H9 (cell line): ENCODE measurements at regions not wholly inside any gene's neighbourhood (a gene's known extent, or its start where the extent isn't known, plus 50 kb on each side); places are given as distances from the start of the nearest gene placed in this dataset.

Experiments
- DNase-seq: peaks from one replicate; pipeline ENCODE4 v3.0.0-alpha.2; 2017
- H2AFZ ChIP-seq: one replicate; pipeline ENCODE4 v1.6.1; 2013; ENCODE audit warnings: mild to moderate bottlenecking, low read length, control low read depth, moderate library complexity
- H2AK5ac ChIP-seq: 2 replicates; pipeline ENCODE4 v1.6.1; 2013; ENCODE audit warnings: low read length, control low read depth, mixed read lengths; ENCODE audit not compliant: insufficient read length
- H2BK120ac ChIP-seq: one replicate; pipeline ENCODE4 v1.6.1; 2013; ENCODE audit warnings: low read depth, mild to moderate bottlenecking, low read length, control low read depth, inconsistent platforms; ENCODE audit not compliant: poor library complexity, severe bottlenecking
- H2BK12ac ChIP-seq: 2 replicates; pipeline ENCODE4 v1.6.1; 2013; ENCODE audit warnings: low read length, control low read depth, mixed read lengths, low read depth; ENCODE audit not compliant: insufficient read length
- H2BK15ac ChIP-seq: 2 replicates; pipeline ENCODE4 v1.6.1; 2013; ENCODE audit warnings: low read depth, low read length, control low read depth
- H2BK20ac ChIP-seq: one replicate; pipeline ENCODE4 v1.6.1; 2013; ENCODE audit warnings: low read depth, mild to moderate bottlenecking, low read length, control low read depth, inconsistent platforms; ENCODE audit not compliant: poor library complexity, severe bottlenecking
- H2BK5ac ChIP-seq: 2 replicates; pipeline ENCODE4 v1.6.1; 2013; ENCODE audit warnings: low read length, control low read depth, mixed read lengths; ENCODE audit not compliant: insufficient read length
- H3K14ac ChIP-seq: 2 replicates; pipeline ENCODE4 v1.6.1; 2013; ENCODE audit warnings: low read length, control low read depth; ENCODE audit not compliant: insufficient read depth
- H3K18ac ChIP-seq: 2 replicates; pipeline ENCODE4 v1.6.1; 2013; ENCODE audit warnings: low read depth, mild to moderate bottlenecking, mixed read lengths, low read length, control low read depth; ENCODE audit not compliant: insufficient read length
- H3K23ac ChIP-seq: 2 replicates; pipeline ENCODE4 v1.6.1; 2013; ENCODE audit warnings: low read length, control low read depth, mixed read lengths, low read depth; ENCODE audit not compliant: insufficient read length
- H3K23me2 ChIP-seq: 2 replicates; pipeline ENCODE4 v1.6.1; 2013; ENCODE audit warnings: low read depth, mild to moderate bottlenecking, mixed read lengths, low read length, control low read depth; ENCODE audit not compliant: insufficient read length, poor library complexity, severe bottlenecking
- H3K27ac ChIP-seq: 2 replicates; pipeline ENCODE4 v1.5.1; 2013; ENCODE audit warnings: low read length, control low read depth, mixed read lengths, low read depth; ENCODE audit not compliant: insufficient read length
- H3K27me3 ChIP-seq: 2 replicates; pipeline ENCODE4 v1.6.1; 2013; ENCODE audit warnings: low read length, control low read depth, inconsistent platforms; ENCODE audit not compliant: insufficient read depth
- H3K4ac ChIP-seq: 2 replicates; pipeline ENCODE4 v1.6.1; 2013; ENCODE audit warnings: low read depth, mild to moderate bottlenecking, control low read depth, inconsistent platforms, low read length, moderate library complexity
- H3K4me1 ChIP-seq: 2 replicates; pipeline ENCODE4 v1.6.1; 2013; ENCODE audit warnings: low read length, control low read depth, inconsistent platforms; ENCODE audit not compliant: insufficient read depth
- H3K4me2 ChIP-seq: 2 replicates; pipeline ENCODE4 v1.6.1; 2013; ENCODE audit warnings: low read length, control low read depth, mixed read lengths; ENCODE audit not compliant: insufficient read length, insufficient read depth
- H3K56ac ChIP-seq: 2 replicates; pipeline ENCODE4 v1.6.1; 2013; ENCODE audit warnings: low read depth, mild to moderate bottlenecking, mixed read lengths, low read length, control low read depth; ENCODE audit not compliant: insufficient read length
- H3K79me1 ChIP-seq: 2 replicates; pipeline ENCODE4 v1.6.1; 2013; ENCODE audit warnings: low read depth, mild to moderate bottlenecking, moderate library complexity, low read length, control low read depth, inconsistent platforms; ENCODE audit not compliant: insufficient read depth, poor library complexity, severe bottlenecking
- H3K79me2 ChIP-seq: 2 replicates; pipeline ENCODE4 v1.6.1; 2013; ENCODE audit warnings: low read length, control low read depth, inconsistent platforms; ENCODE audit not compliant: insufficient read depth
- H3K9ac ChIP-seq: 2 replicates; pipeline ENCODE4 v1.6.1; 2013; ENCODE audit warnings: low read length, control low read depth, mixed read lengths; ENCODE audit not compliant: insufficient read length; ENCODE audit errors: extremely low read depth
- H3K9me3 ChIP-seq: one replicate; pipeline ENCODE4 v1.6.1; 2013; ENCODE audit warnings: low read depth, low read length, inconsistent platforms; ENCODE audit not compliant: control insufficient read depth
- H3T11ph ChIP-seq: one replicate; pipeline ENCODE4 v1.6.1; 2013; ENCODE audit warnings: mild to moderate bottlenecking, low read length, control low read depth, inconsistent platforms
- H4K20me1 ChIP-seq: one replicate; pipeline ENCODE4 v1.6.1; 2013; ENCODE audit not compliant: control insufficient read depth, insufficient read length, insufficient read depth
- H4K5ac ChIP-seq: 2 replicates; pipeline ENCODE4 v1.6.1; 2013; ENCODE audit warnings: low read depth, mild to moderate bottlenecking, mixed read lengths, low read length, control low read depth; ENCODE audit not compliant: insufficient read length
- H4K8ac ChIP-seq: replicated peaks from 2 replicates; pipeline ENCODE4 v1.6.1; 2013; ENCODE audit warnings: low read length, control low read depth, mixed read lengths, low read depth; ENCODE audit not compliant: insufficient read length
- H4K91ac ChIP-seq: 2 replicates; pipeline ENCODE4 v1.6.1; 2013; ENCODE audit warnings: low read depth, mild to moderate bottlenecking, moderate library complexity, mixed read lengths, low read length, control low read depth; ENCODE audit not compliant: insufficient read length
- H3K27ac Mint-ChIP-seq, 3 experiments: 2 replicates in 2 of 3; 3 replicates in 1 of 3; pipeline ENCODE4 v1.8.0; 2020 to 2021; ENCODE audit warnings: mixed read lengths in 3 of 3, mild to moderate bottlenecking in 1 of 3, moderate library complexity in 1 of 3
- H3K27me3 Mint-ChIP-seq: 2 replicates; pipeline ENCODE4 v1.8.0; 2021; ENCODE audit warnings: low read depth, mild to moderate bottlenecking, moderate library complexity, mixed read lengths
- H3K36me3 Mint-ChIP-seq, 3 experiments: 2 replicates in 2 of 3; 3 replicates in 1 of 3; pipeline ENCODE4 v1.8.0; 2020 to 2021; ENCODE audit warnings: low read depth in 3 of 3, mixed read lengths in 3 of 3; ENCODE audit not compliant: insufficient read depth in 1 of 3
- H3K4me1 Mint-ChIP-seq, 2 experiments: 2 replicates each; pipeline ENCODE4 v1.8.0; 2020; ENCODE audit warnings: mixed read lengths in 2 of 2
- H3K4me3 Mint-ChIP-seq, 2 experiments: 2 replicates in 1 of 2; 3 replicates in 1 of 2; pipeline ENCODE4 v1.8.0; 2020 to 2021; ENCODE audit warnings: mild to moderate bottlenecking in 2 of 2, mixed read lengths in 2 of 2, moderate library complexity in 1 of 2
- H3K9me3 Mint-ChIP-seq, 2 experiments: 2 replicates in 1 of 2; 3 replicates in 1 of 2; pipeline ENCODE4 v1.8.0; 2020; ENCODE audit warnings: mild to moderate bottlenecking in 2 of 2, mixed read lengths in 2 of 2, moderate library complexity in 1 of 2
- TF ChIP-seq, protein P1 (sequence below): fragments of 200-600 bp; sonication (generic); conservative IDR thresholded peaks from 3 replicates; pipeline ENCODE4 v1.8.0; 2021; ENCODE audit warnings: antibody characterized with exemption, mild to moderate bottlenecking

DNA sequence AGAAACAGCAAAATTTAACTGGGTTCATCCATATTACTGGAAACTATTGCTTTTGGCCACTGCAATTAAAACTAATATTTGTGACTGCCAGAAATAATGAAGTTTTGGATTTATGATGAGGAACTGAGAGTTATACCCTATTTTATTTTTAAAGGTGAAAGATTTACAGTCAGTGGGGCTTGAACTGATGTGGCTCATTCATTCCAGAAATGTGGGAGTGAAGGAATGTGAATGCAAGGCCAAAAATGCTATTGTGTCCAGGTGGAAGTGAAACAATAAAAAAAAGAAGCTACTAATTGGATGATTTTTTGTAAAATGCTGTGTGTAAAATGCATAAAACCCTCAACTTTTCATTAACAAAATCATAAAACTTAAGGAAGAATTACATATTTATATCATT, 491.9 kb downstream of the COL12A1 start:
- no peaks in the 10 kb centered on the region for H3K23me2 ChIP-seq
- H2BK120ac ChIP-seq = no peak overlapping the region
- no peak overlapping the region for H2AK5ac ChIP-seq
- Mint-ChIP-seq H3K36me3 (no peaks in the 10 kb centered on the region), H3K9me3 (no peaks in the 10 kb centered on the region; a peak in 1 of 5 replicates), H3K4me3 (no peak overlapping the region), H3K4me1 (no peaks in the 10 kb centered on the region), H3K27ac (no peak overlapping the region), H3K27me3 (no peaks in the 10 kb centered on the region)
- H3K18ac ChIP-seq = no peak overlapping the region
- H3K4me1 ChIP-seq = no peaks in the 10 kb centered on the region
- no peak overlapping the region for H3K9ac ChIP-seq
- H2AFZ ChIP-seq = no peak overlapping the region
- no peaks in the 10 kb centered on the region for H3K79me2 ChIP-seq
- no peak overlapping the region for H4K91ac ChIP-seq
- no peaks in the 10 kb centered on the region for H3K9me3 ChIP-seq
- no peak overlapping the region for H3K4me2 ChIP-seq
- H2BK5ac ChIP-seq = no peak overlapping the region
- TF ChIP-seq, protein P1, sequence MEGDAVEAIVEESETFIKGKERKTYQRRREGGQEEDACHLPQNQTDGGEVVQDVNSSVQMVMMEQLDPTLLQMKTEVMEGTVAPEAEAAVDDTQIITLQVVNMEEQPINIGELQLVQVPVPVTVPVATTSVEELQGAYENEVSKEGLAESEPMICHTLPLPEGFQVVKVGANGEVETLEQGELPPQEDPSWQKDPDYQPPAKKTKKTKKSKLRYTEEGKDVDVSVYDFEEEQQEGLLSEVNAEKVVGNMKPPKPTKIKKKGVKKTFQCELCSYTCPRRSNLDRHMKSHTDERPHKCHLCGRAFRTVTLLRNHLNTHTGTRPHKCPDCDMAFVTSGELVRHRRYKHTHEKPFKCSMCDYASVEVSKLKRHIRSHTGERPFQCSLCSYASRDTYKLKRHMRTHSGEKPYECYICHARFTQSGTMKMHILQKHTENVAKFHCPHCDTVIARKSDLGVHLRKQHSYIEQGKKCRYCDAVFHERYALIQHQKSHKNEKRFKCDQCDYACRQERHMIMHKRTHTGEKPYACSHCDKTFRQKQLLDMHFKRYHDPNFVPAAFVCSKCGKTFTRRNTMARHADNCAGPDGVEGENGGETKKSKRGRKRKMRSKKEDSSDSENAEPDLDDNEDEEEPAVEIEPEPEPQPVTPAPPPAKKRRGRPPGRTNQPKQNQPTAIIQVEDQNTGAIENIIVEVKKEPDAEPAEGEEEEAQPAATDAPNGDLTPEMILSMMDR = no peak
- H2BK12ac ChIP-seq = no peak overlapping the region
- no peak overlapping the region for H3K4ac ChIP-seq
- H2BK15ac ChIP-seq = no peak overlapping the region
- H3K27me3 ChIP-seq = no peaks in the 10 kb centered on the region
- no peak overlapping the region for H3T11ph ChIP-seq
- H3K79me1 ChIP-seq = no peaks in the 10 kb centered on the region
- no peaks in the 10 kb centered on the region for H4K20me1 ChIP-seq
- DNase-seq = no peak
- no peak overlapping the region for H2BK20ac ChIP-seq
- H3K14ac ChIP-seq = no peak overlapping the region
- no peak overlapping the region for H3K27ac ChIP-seq
- H3K23ac ChIP-seq = no peak overlapping the region
- H3K56ac ChIP-seq = no peak overlapping the region
- no peak overlapping the region for H4K5ac ChIP-seq
- H4K8ac ChIP-seq = no peak overlapping the region
